Suprapubic skin (tissue), 4 donors: ENCODE measurements at regions not wholly inside any gene's neighbourhood (a gene's known extent, or its start where the extent isn't known, plus 50 kb on each side); places are given as distances from the start of the nearest gene placed in this dataset.

Source experiments
- DNase-seq, 2 donors: peaks; one replicate each; pipeline ENCODE4 v3.0.0-alpha.2; 2019; ENCODE audit warnings: low spot score in 2 of 2
- H3K27ac ChIP-seq: fragments of 200-600 bp; sonication (generic); one replicate; pipeline ENCODE4 v1.5.1; 2019
- H3K27me3 ChIP-seq: fragments of 200-600 bp; sonication (generic); one replicate; pipeline ENCODE4 v1.5.1; 2019
- H3K36me3 ChIP-seq: fragments of 200-600 bp; sonication (generic); one replicate; pipeline ENCODE4 v1.5.1; 2019
- H3K4me1 ChIP-seq: fragments of 200-600 bp; sonication (generic); one replicate; pipeline ENCODE4 v1.5.1; 2019
- H3K4me3 ChIP-seq: fragments of 200-600 bp; sonication (generic); one replicate; pipeline ENCODE4 v1.5.1; 2019; ENCODE audit warnings: mild to moderate bottlenecking
- H3K9me3 ChIP-seq: fragments of 200-600 bp; sonication (generic); one replicate; pipeline ENCODE4 v1.5.1; 2019
- EP300 ChIP-seq: sonication (generic); formaldehyde crosslinking; IDR thresholded peaks from one replicate; pipeline ENCODE4 v1.6.1; 2017; ENCODE audit warnings: antibody characterized with exemption
- POLR2A ChIP-seq, 2 donors: fragments of 450-650 bp; IDR thresholded peaks; one replicate each; pipeline ENCODE4 v1.6.1; 2017; ENCODE audit warnings: antibody characterized with exemption in 2 of 2, mild to moderate bottlenecking in 2 of 2, moderate library complexity in 2 of 2
- POLR2AphosphoS5 ChIP-seq, 3 donors: sonication (generic); formaldehyde crosslinking; IDR thresholded peaks; one replicate each; pipeline ENCODE4 v1.6.1; 2017; ENCODE audit warnings: antibody characterized with exemption in 3 of 3
- WGBS: methylation state at CpG from one replicate; pipeline ENCODE4 v1.1.5; 2018; 5-methylcytosine and 5-hydroxymethylcytosine counted together
- TF ChIP-seq, protein P1 (sequence below), 2 donors: fragments of 200-600 bp in 1 of 2; fragments of 450-650 bp in 1 of 2; sonication (generic) in 1 of 2; IDR thresholded peaks; one replicate each; pipeline ENCODE4 v1.5.1; 2016 to 2019; ENCODE audit warnings: antibody characterized with exemption in 2 of 2, mild to moderate bottlenecking in 1 of 2, moderate library complexity in 1 of 2

DNA sequence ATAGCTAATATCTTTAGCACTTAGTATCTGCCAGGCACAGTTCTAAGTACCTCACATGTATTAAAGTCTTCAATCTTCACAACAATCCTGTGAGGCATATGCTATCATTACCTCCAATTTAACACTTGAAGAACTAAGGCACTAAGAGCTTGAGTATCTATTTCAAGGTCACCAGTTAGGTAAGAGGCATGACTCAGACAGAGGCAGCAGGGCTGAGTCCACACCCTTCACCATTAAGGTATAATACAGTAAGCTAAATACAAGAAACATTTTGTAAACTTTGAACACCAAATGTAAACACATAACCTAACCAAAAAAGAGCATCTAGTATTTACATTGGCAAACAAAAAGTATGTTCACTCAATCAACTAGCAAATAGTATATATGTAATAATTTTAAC, 1410.9 kb downstream of the PCDH18 start:
- DNase-seq = no peak
- no peaks in the 10 kb centered on the region for H3K9me3 ChIP-seq
- TF ChIP-seq POLR2AphosphoS5 (IDR thresholded peaks at IDR 0.05) (no peak), EP300 (no peak), POLR2A (IDR thresholded peaks at IDR 0.05) (no peak)
- TF ChIP-seq, protein P1, sequence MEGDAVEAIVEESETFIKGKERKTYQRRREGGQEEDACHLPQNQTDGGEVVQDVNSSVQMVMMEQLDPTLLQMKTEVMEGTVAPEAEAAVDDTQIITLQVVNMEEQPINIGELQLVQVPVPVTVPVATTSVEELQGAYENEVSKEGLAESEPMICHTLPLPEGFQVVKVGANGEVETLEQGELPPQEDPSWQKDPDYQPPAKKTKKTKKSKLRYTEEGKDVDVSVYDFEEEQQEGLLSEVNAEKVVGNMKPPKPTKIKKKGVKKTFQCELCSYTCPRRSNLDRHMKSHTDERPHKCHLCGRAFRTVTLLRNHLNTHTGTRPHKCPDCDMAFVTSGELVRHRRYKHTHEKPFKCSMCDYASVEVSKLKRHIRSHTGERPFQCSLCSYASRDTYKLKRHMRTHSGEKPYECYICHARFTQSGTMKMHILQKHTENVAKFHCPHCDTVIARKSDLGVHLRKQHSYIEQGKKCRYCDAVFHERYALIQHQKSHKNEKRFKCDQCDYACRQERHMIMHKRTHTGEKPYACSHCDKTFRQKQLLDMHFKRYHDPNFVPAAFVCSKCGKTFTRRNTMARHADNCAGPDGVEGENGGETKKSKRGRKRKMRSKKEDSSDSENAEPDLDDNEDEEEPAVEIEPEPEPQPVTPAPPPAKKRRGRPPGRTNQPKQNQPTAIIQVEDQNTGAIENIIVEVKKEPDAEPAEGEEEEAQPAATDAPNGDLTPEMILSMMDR (IDR thresholded peaks at IDR 0.05) = no peak
- H3K4me1 ChIP-seq = no peaks in the 10 kb centered on the region
- no peaks in the 10 kb centered on the region for H3K36me3 ChIP-seq
- H3K27ac ChIP-seq = no peak overlapping the region
- no peaks in the 10 kb centered on the region for H3K27me3 ChIP-seq
- no peak overlapping the region for H3K4me3 ChIP-seq

DNA sequence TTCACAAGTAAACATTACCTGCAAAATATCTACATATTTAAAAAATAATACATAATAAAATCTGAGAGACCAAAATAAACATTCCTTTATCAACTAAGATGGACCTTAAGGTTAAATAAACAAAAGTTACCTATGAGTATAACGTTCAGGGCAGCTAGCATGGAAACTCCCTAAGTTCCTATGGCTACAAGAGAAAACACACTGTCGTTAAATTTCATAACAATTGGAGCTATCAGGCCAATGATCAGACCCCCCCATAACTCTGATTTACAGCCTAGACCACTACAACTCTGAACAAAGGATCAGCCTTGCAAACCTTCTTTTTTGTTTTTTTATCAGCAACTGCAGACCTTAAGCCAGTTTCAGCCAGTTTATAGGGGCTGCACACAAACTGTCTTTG, 1418.4 kb downstream of the PCDH18 start:
- TF ChIP-seq POLR2A (IDR thresholded peaks at IDR 0.05) (no peak), EP300 (no peak), POLR2AphosphoS5 (IDR thresholded peaks at IDR 0.05) (no peak)
- TF ChIP-seq, protein P1 (IDR thresholded peaks at IDR 0.05) = no peak
- no peak for DNase-seq
- Histone ChIP-seq H3K4me1 (no peaks in the 10 kb centered on the region), H3K36me3 (no peaks in the 10 kb centered on the region), H3K4me3 (no peak overlapping the region), H3K27me3 (no peaks in the 10 kb centered on the region), H3K27ac (no peak overlapping the region), H3K9me3 (no peaks in the 10 kb centered on the region)
- 45% methylated on average over 2 of the region's 2 CpGs for WGBS

DNA sequence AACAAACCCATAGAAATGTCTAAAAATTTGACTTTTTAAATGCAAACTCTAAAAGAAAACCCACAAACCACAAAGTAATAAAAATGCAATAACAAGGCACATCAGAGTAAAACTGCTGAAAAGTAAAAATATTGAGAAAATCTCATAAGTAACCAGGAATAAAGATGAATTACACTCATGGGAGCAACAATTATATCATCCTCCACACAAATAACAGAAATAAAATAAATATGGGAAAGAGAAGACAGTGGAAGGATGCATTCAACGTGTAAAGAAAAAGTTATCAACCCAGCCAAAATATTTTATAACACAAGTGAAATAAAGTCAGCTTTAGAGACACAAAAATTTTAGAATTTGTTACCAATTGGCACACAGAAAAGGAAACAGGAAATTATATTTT, 1420.2 kb downstream of the PCDH18 start:
- Histone ChIP-seq H3K36me3 (no peaks in the 10 kb centered on the region), H3K9me3 (no peaks in the 10 kb centered on the region), H3K4me3 (no peak overlapping the region), H3K27me3 (no peaks in the 10 kb centered on the region), H3K4me1 (no peaks in the 10 kb centered on the region), H3K27ac (no peak overlapping the region)
- 40% methylated on average over 1 of the region's 1 CpG for WGBS
- DNase-seq = no peak
- TF ChIP-seq POLR2A (IDR thresholded peaks at IDR 0.05) (no peak), EP300 (no peak), POLR2AphosphoS5 (IDR thresholded peaks at IDR 0.05) (no peak)
- TF ChIP-seq, protein P1 (IDR thresholded peaks at IDR 0.05) = no peak

DNA sequence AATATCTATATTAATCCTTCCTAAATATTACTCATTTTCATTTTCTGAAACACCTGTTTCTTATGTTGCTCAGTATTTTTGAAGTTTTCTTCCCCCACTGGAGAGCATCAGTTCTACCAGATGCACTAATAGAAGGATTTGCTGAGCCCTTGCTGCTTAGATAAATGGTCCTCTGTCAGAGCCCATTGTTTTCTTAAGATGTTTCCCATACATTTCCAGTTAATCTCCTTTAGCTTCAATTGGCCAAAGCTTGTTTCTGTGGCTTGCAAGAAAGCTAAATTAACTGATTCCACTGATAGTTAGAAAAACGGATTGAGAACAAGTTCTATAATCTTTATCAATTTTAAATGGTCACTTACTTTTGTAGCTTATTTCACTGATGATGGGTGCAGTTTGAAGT, 1425.5 kb downstream of the PCDH18 start:
- no peak for DNase-seq
- Histone ChIP-seq H3K9me3 (no peaks in the 10 kb centered on the region), H3K27ac (no peak overlapping the region), H3K27me3 (no peaks in the 10 kb centered on the region), H3K36me3 (no peaks in the 10 kb centered on the region), H3K4me1 (no peaks in the 10 kb centered on the region), H3K4me3 (no peak overlapping the region)
- 44% methylated on average over 1 of the region's 1 CpG for WGBS
- no peak for TF ChIP-seq POLR2A (IDR thresholded peaks at IDR 0.05)
- TF ChIP-seq, protein P1 (IDR thresholded peaks at IDR 0.05) = no peak
- no peak for TF ChIP-seq EP300
- no peak for TF ChIP-seq POLR2AphosphoS5 (IDR thresholded peaks at IDR 0.05)

DNA sequence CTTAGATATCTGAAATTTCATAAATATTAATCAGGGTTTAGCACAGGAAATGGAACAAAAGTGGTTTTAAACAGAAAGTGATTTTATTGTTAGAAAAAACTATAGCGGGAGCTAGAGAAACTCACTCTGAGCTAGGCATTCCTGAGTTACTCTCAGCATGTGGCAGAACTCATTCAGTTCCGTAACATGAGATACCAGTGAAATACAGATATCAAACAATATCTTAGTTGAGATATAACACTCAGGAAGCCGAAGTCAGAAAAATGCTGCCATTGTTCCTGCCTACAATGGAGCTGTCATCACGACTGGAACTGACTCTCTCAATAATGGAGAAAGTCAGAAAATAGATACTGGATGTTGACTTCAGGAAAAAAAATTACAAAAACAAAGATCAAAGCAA, 1428.7 kb downstream of the PCDH18 start:
- peaks cover 5% of the 10 kb centered on the region for H3K9me3 ChIP-seq
- H3K36me3 ChIP-seq = no peaks in the 10 kb centered on the region
- no peak overlapping the region for H3K4me3 ChIP-seq
- 81% methylated on average over 4 of the region's 4 CpGs for WGBS
- no peaks in the 10 kb centered on the region for H3K27me3 ChIP-seq
- TF ChIP-seq POLR2AphosphoS5 (IDR thresholded peaks at IDR 0.05) (no peak), EP300 (no peak), POLR2A (IDR thresholded peaks at IDR 0.05) (no peak)
- TF ChIP-seq, protein P1 (IDR thresholded peaks at IDR 0.05) = no peak
- H3K27ac ChIP-seq = no peak overlapping the region
- no peak for DNase-seq
- no peaks in the 10 kb centered on the region for H3K4me1 ChIP-seq
